PC-3 (cell line): ENCODE measurements at regions not wholly inside any gene's neighbourhood (a gene's known extent, or its start where the extent isn't known, plus 50 kb on each side); places are given as distances from the start of the nearest gene placed in this dataset.

Experiments
- ATAC-seq: fragments of 200-7000 bp; cut with Tn5 transposase; 2 replicates; pipeline ENCODE4 v1.9.1; 2020; ENCODE audit warnings: mild to moderate bottlenecking, moderate library complexity
- BruUV-seq: library from RNA; stranded (reverse); fragments of 400-500 nt; replicated peaks from 2 replicates; lab custom pipeline; 2021; lab: Mats Ljungman, UMichigan
- CTCF ChIA-PET: fragments of 300-600 bp; sonication (Branson Sonifier 250); formaldehyde crosslinking; loops from one replicate; lab custom pipeline; 2022; ENCODE audit warnings: antibody characterized with exemption; lab: Charles Lee
- POLR2A ChIA-PET: fragments of 300-600 bp; sonication (Branson Sonifier 250); formaldehyde crosslinking; loops from one replicate; lab custom pipeline; 2022; ENCODE audit warnings: antibody characterized with exemption; ENCODE audit not compliant: unreplicated experiment; lab: Charles Lee
- DNase-seq: peaks from one replicate; pipeline ENCODE4 v3.0.0-alpha.2; 2015
- H2AFZ ChIP-seq: fragments of 300-600 bp; sonication (generic); 2 replicates; pipeline ENCODE4 v1.6.0; 2016; ENCODE audit warnings: antibody characterized with exemption, low read length
- H3F3A ChIP-seq: fragments of 300-600 bp; sonication (generic); one replicate; pipeline ENCODE4 v1.6.0; 2017; ENCODE audit warnings: antibody characterized with exemption, low read length, control low read depth, mild to moderate bottlenecking; ENCODE audit not compliant: unreplicated experiment
- H3K27ac ChIP-seq: fragments of 300-600 bp; sonication (generic); 2 replicates; pipeline ENCODE4 v1.5.1; 2016; ENCODE audit warnings: mild to moderate bottlenecking, low read length
- H3K27me3 ChIP-seq: fragments of 300-600 bp; sonication (generic); 2 replicates; pipeline ENCODE4 v1.6.1; 2016; ENCODE audit warnings: low read length, mixed read lengths
- H3K36me3 ChIP-seq: fragments of 300-600 bp; sonication (generic); 2 replicates; pipeline ENCODE4 v1.6.1; 2016; ENCODE audit warnings: low read depth, mixed run types, low read length, mixed read lengths
- H3K4me1 ChIP-seq: fragments of 300-600 bp; sonication (generic); 2 replicates; pipeline ENCODE4 v1.5.1; 2016; ENCODE audit warnings: low read length; ENCODE audit not compliant: insufficient read depth
- H3K4me2 ChIP-seq: fragments of 300-600 bp; sonication (generic); 2 replicates; pipeline ENCODE4 v1.6.0; 2016; ENCODE audit warnings: low read length
- H3K4me3 ChIP-seq: fragments of 300-600 bp; sonication (generic); 2 replicates; pipeline ENCODE4 v1.5.1; 2016; ENCODE audit warnings: mild to moderate bottlenecking, low read length, mixed read lengths
- H3K79me2 ChIP-seq: fragments of 300-600 bp; sonication (generic); 2 replicates; pipeline ENCODE4 v1.6.1; 2017; ENCODE audit warnings: low read length, mixed read lengths
- H3K9ac ChIP-seq: fragments of 300-600 bp; sonication (generic); 2 replicates; pipeline ENCODE4 v1.6.0; 2016; ENCODE audit warnings: mild to moderate bottlenecking, low read length
- H3K9me2 ChIP-seq: fragments of 300-600 bp; sonication (generic); replicated peaks from 2 replicates; pipeline ENCODE4 v1.6.1; 2016; ENCODE audit warnings: mixed run types, low read length, mixed read lengths
- H3K9me3 ChIP-seq: fragments of 300-600 bp; sonication (generic); 2 replicates; pipeline ENCODE4 v1.6.1; 2016; ENCODE audit warnings: low read length, mixed read lengths
- H4K20me1 ChIP-seq: fragments of 300-600 bp; sonication (generic); 2 replicates; pipeline ENCODE4 v1.6.1; 2016; ENCODE audit warnings: low read length, mixed read lengths
- CTCF ChIP-seq: fragments of 300-600 bp; sonication (generic); conservative IDR thresholded peaks from 2 replicates; pipeline ENCODE4 v1.5.1; 2017; ENCODE audit warnings: antibody characterized with exemption, low read depth, mild to moderate bottlenecking, low read length
- EZH2 ChIP-seq: fragments of 300-600 bp; sonication (generic); IDR thresholded peaks from one replicate; pipeline ENCODE4 v1.6.1; 2017; ENCODE audit warnings: antibody characterized with exemption, mild to moderate bottlenecking, low read length; ENCODE audit not compliant: unreplicated experiment
- EZH2phosphoT487 ChIP-seq: fragments of 300-600 bp; sonication (generic); IDR thresholded peaks from 2 replicates; pipeline ENCODE4 v1.6.1; 2018; ENCODE audit warnings: mild to moderate bottlenecking, antibody characterized with exemption, low read length, borderline replicate concordance
- intact Hi-C: fragments of 100-400 bp; cut with micrococcal nuclease; formaldehyde crosslinking; loops from 2 replicates; pipeline ENCODE4 v1.9.0; 2023

- POLR2A ChIA-PET, result no interaction called here
- no peak overlapping the region for H3K27ac ChIP-seq
- H3K9ac ChIP-seq, result no peak overlapping the region
- no peaks in the 10 kb centered on the region for H3K9me2 ChIP-seq
- no peak overlapping the region for H2AFZ ChIP-seq
- no peak overlapping the region for H3K4me3 ChIP-seq
- CTCF ChIA-PET, result no interaction called here
- H3K36me3 ChIP-seq, result no peaks in the 10 kb centered on the region
- ATAC-seq (no peak), DNase-seq (no peak)
- no peak overlapping the region for H3K4me2 ChIP-seq
- TF ChIP-seq CTCF, result no peak
- TF ChIP-seq EZH2phosphoT487, result no peak
- TF ChIP-seq EZH2, result no peak
- no peaks in the 10 kb centered on the region for H4K20me1 ChIP-seq
- intact Hi-C loops, result no loop called here
- no peaks in the 10 kb centered on the region for H3K9me3 ChIP-seq
- peaks cover 6% of the 10 kb centered on the region; the same call in 1 of the 2 replicates for H3K27me3 ChIP-seq
- H3K79me2 ChIP-seq, result no peaks in the 10 kb centered on the region
- no TSS peak for BruUV-seq
- no peaks in the 10 kb centered on the region for H3K4me1 ChIP-seq
- H3F3A ChIP-seq, result no peaks in the 10 kb centered on the region
These were observed 159.2 kb downstream of the PAH start for GRCh38 chr12:102757882-102758226.

GRCh38 chr12:102757154-102757881 lies 159.7 kb downstream of the PAH start:
- intact Hi-C loops, result no loop called here
- BruUV-seq, result no TSS peak

More at GRCh38 chr12:102757154-102757881, 159.7 kb downstream of the PAH start:
- CTCF ChIA-PET, result no interaction called here
- Histone ChIP-seq H3K4me3 (no peak overlapping the region), H3K9ac (no peak overlapping the region), H3K4me2 (no peak overlapping the region), H3K36me3 (no peaks in the 10 kb centered on the region), H3K4me1 (no peaks in the 10 kb centered on the region), H3K27me3 (peaks cover 6% of the 10 kb centered on the region; the same call in 1 of the 2 replicates), H3F3A (no peaks in the 10 kb centered on the region), H3K27ac (no peak overlapping the region), H4K20me1 (no peaks in the 10 kb centered on the region), H3K79me2 (no peaks in the 10 kb centered on the region), H3K9me2 (no peaks in the 10 kb centered on the region), H3K9me3 (no peaks in the 10 kb centered on the region), H2AFZ (no peak overlapping the region)
- no peak for ATAC-seq
- POLR2A ChIA-PET, result no interaction called here
- TF ChIP-seq EZH2phosphoT487, result no peak
- no peak for TF ChIP-seq CTCF
- TF ChIP-seq EZH2, result no peak
- DNase-seq, result no peak
